SU-DHL-6 (cell line): ENCODE measurements at regions not wholly inside any gene's neighbourhood (a gene's known extent, or its start where the extent isn't known, plus 50 kb on each side); places are given as distances from the start of the nearest gene placed in this dataset.

Experiments used
- H2AFZ ChIP-seq: fragments of 200-600 bp; sonication (generic); 2 replicates; pipeline ENCODE4 v1.6.1; 2014; ENCODE audit warnings: low read depth, mild to moderate bottlenecking, moderate library complexity, mixed read lengths, antibody characterized with exemption, low read length; ENCODE audit not compliant: severe bottlenecking
- H3F3A ChIP-seq: fragments of 200-600 bp; shearing (Covaris generic); 2 replicates; pipeline ENCODE4 v1.6.0; 2016; ENCODE audit warnings: antibody characterized with exemption, mild to moderate bottlenecking; ENCODE audit not compliant: insufficient read depth
- H3K27ac ChIP-seq: fragments of 200-600 bp; sonication (generic); 2 replicates; pipeline ENCODE4 v1.5.1; 2016; ENCODE audit warnings: low read depth, mild to moderate bottlenecking, low read length, moderate library complexity, mixed read lengths
- H3K27me3 ChIP-seq: fragments of 200-600 bp; sonication (generic), shearing (Covaris generic); 2 replicates; pipeline ENCODE4 v1.6.0; 2014; ENCODE audit warnings: mild to moderate bottlenecking, low read length
- H3K36me3 ChIP-seq: fragments of 200-600 bp; sonication (generic); 2 replicates; pipeline ENCODE4 v1.6.1; 2014; ENCODE audit warnings: mild to moderate bottlenecking, low read length, mixed read lengths
- H3K4me2 ChIP-seq: fragments of 300-600, 200-600 bp; shearing (Covaris generic), sonication (generic); 2 replicates; pipeline ENCODE4 v1.6.0; 2014; ENCODE audit warnings: low read length, low read depth, mild to moderate bottlenecking; ENCODE audit not compliant: poor library complexity, severe bottlenecking
- H3K4me3 ChIP-seq: fragments of 200-600 bp; sonication (generic); 2 replicates; pipeline ENCODE4 v1.5.1; 2014; ENCODE audit warnings: antibody characterized with exemption, low read length, mild to moderate bottlenecking, mixed read lengths; ENCODE audit not compliant: insufficient read depth, poor library complexity, severe bottlenecking
- H3K79me2 ChIP-seq: fragments of 200-600 bp; sonication (generic); 2 replicates; pipeline ENCODE4 v1.6.1; 2014; ENCODE audit warnings: mild to moderate bottlenecking, low read length, moderate library complexity; ENCODE audit not compliant: insufficient read depth
- H3K9ac ChIP-seq: fragments of 200-600 bp; sonication (generic); 2 replicates; pipeline ENCODE4 v1.7.0; 2014; ENCODE audit warnings: mild to moderate bottlenecking, low read length
- H3K9me2 ChIP-seq: fragments of 200-600 bp; sonication (generic); replicated peaks from 2 replicates; pipeline ENCODE4 v1.6.1; 2014; ENCODE audit warnings: low read length; ENCODE audit not compliant: insufficient read depth
- H3K9me3 ChIP-seq: fragments of 200-600 bp; sonication (generic); 2 replicates; pipeline ENCODE4 v1.6.1; 2014; ENCODE audit warnings: low read length, mixed read lengths; ENCODE audit not compliant: insufficient read depth
- H4K20me1 ChIP-seq: fragments of 200-600 bp; sonication (generic); 2 replicates; pipeline ENCODE4 v1.6.1; 2014; ENCODE audit warnings: low read depth, mild to moderate bottlenecking, antibody characterized with exemption, low read length, moderate library complexity, mixed read lengths
- EZH2phosphoT487 ChIP-seq: fragments of 200-600 bp; sonication (generic), shearing (Covaris generic); conservative IDR thresholded peaks from 2 replicates; pipeline ENCODE4 v1.6.1; 2018; ENCODE audit warnings: mild to moderate bottlenecking, antibody characterized with exemption, low read length, moderate library complexity, mixed read lengths
- TF ChIP-seq, protein P1 (sequence below): fragments of 200-600 bp; sonication (generic); IDR thresholded peaks from one replicate; pipeline ENCODE4 v1.5.1; 2017; ENCODE audit warnings: antibody characterized with exemption, mild to moderate bottlenecking, low read length, moderate library complexity; ENCODE audit not compliant: insufficient read depth, poor library complexity, severe bottlenecking

- TF ChIP-seq, protein P1, sequence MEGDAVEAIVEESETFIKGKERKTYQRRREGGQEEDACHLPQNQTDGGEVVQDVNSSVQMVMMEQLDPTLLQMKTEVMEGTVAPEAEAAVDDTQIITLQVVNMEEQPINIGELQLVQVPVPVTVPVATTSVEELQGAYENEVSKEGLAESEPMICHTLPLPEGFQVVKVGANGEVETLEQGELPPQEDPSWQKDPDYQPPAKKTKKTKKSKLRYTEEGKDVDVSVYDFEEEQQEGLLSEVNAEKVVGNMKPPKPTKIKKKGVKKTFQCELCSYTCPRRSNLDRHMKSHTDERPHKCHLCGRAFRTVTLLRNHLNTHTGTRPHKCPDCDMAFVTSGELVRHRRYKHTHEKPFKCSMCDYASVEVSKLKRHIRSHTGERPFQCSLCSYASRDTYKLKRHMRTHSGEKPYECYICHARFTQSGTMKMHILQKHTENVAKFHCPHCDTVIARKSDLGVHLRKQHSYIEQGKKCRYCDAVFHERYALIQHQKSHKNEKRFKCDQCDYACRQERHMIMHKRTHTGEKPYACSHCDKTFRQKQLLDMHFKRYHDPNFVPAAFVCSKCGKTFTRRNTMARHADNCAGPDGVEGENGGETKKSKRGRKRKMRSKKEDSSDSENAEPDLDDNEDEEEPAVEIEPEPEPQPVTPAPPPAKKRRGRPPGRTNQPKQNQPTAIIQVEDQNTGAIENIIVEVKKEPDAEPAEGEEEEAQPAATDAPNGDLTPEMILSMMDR = no peak
- no peak for TF ChIP-seq EZH2phosphoT487
- no peaks in the 10 kb centered on the region for H3K27me3 ChIP-seq
- no peak overlapping the region for H3K4me2 ChIP-seq
- no peak overlapping the region for H2AFZ ChIP-seq
- no peak overlapping the region for H3K9ac ChIP-seq
- no peaks in the 10 kb centered on the region for H3K9me2 ChIP-seq
- H3K36me3 ChIP-seq = no peaks in the 10 kb centered on the region
- no peaks in the 10 kb centered on the region for H4K20me1 ChIP-seq
- H3F3A ChIP-seq = no peaks in the 10 kb centered on the region
- no peak overlapping the region for H3K4me3 ChIP-seq
- peaks cover 6% of the 10 kb centered on the region; the same call in 1 of the 2 replicates for H3K9me3 ChIP-seq
- no peaks in the 10 kb centered on the region for H3K79me2 ChIP-seq
- H3K27ac ChIP-seq = no peak overlapping the region
These were observed 1968.4 kb downstream of the EFNA5 start for GRCh38 chr5:105702323-105702722.

- no peak for TF ChIP-seq EZH2phosphoT487
- TF ChIP-seq, protein P1 = no peak
These were observed 1974.3 kb downstream of the EFNA5 start for GRCh38 chr5:105696440-105696839.

GRCh38 chr5:105695941-105696340 lies 1974.8 kb downstream of the EFNA5 start:
- Histone ChIP-seq H2AFZ (no peak overlapping the region), H3K79me2 (no peaks in the 10 kb centered on the region), H3K9ac (no peak overlapping the region), H3K4me3 (no peak overlapping the region), H3K9me2 (no peaks in the 10 kb centered on the region), H3K9me3 (no peaks in the 10 kb centered on the region), H3K4me2 (no peak overlapping the region), H3K36me3 (no peaks in the 10 kb centered on the region), H3K27ac (no peak overlapping the region), H3F3A (no peaks in the 10 kb centered on the region), H3K27me3 (no peaks in the 10 kb centered on the region), H4K20me1 (no peaks in the 10 kb centered on the region)
- TF ChIP-seq, protein P1 = no peak
- no peak for TF ChIP-seq EZH2phosphoT487

More at GRCh38 chr5:105696440-105696839, 1974.3 kb downstream of the EFNA5 start:
- no peak overlapping the region for H3K4me2 ChIP-seq
- no peak overlapping the region for H2AFZ ChIP-seq
- no peak overlapping the region for H3K4me3 ChIP-seq
- no peaks in the 10 kb centered on the region for H3F3A ChIP-seq
- no peaks in the 10 kb centered on the region for H3K27me3 ChIP-seq
- H4K20me1 ChIP-seq = no peaks in the 10 kb centered on the region
- no peak overlapping the region for H3K9ac ChIP-seq
- no peaks in the 10 kb centered on the region for H3K36me3 ChIP-seq
- no peak overlapping the region for H3K27ac ChIP-seq
- no peaks in the 10 kb centered on the region for H3K79me2 ChIP-seq
- no peaks in the 10 kb centered on the region for H3K9me2 ChIP-seq
- H3K9me3 ChIP-seq = no peaks in the 10 kb centered on the region
